ENCODE measurements at regions not wholly inside any gene's neighbourhood (a gene's known extent, or its start where the extent isn't known, plus 50 kb on each side); places are given as distances from the start of the nearest gene placed in this dataset.

DNA sequence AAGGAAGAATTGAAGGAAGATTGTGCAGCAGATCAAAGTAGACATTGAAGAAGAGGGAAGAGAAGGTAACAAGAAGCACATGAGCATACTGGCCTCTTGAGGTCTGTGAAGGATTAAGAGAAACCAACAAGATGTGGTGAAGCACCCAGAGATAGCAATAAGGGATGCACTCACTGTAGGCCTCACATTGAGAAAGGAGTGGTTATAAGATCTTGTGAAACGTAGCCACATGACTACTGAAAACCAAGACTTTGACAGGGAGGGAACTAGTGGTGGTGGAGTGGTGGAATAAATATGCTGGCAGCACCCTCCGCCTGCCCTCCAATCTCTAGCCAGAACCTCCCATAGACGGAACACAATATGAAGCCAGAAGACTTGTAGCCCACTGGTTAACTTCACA is 651.2 kb downstream of the DIPK2A start:
- no peak for DNase-seq
- no peak overlapping the region for H3K4me3 Mint-ChIP-seq (ENCODE audit: unreplicated experiment)
- no peaks in the 10 kb centered on the region for H3K4me1 Mint-ChIP-seq (ENCODE audit: low read depth, unreplicated experiment)
- H3K9me3 Mint-ChIP-seq (ENCODE audit: unreplicated experiment), result peaks cover 2% of the 10 kb centered on the region
- TF ChIP-seq, protein P1, sequence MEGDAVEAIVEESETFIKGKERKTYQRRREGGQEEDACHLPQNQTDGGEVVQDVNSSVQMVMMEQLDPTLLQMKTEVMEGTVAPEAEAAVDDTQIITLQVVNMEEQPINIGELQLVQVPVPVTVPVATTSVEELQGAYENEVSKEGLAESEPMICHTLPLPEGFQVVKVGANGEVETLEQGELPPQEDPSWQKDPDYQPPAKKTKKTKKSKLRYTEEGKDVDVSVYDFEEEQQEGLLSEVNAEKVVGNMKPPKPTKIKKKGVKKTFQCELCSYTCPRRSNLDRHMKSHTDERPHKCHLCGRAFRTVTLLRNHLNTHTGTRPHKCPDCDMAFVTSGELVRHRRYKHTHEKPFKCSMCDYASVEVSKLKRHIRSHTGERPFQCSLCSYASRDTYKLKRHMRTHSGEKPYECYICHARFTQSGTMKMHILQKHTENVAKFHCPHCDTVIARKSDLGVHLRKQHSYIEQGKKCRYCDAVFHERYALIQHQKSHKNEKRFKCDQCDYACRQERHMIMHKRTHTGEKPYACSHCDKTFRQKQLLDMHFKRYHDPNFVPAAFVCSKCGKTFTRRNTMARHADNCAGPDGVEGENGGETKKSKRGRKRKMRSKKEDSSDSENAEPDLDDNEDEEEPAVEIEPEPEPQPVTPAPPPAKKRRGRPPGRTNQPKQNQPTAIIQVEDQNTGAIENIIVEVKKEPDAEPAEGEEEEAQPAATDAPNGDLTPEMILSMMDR (IDR thresholded peaks at IDR 0.05; ENCODE audit: partially characterized antibody, unreplicated experiment), result no peak
- H3K36me3 Mint-ChIP-seq (ENCODE audit: unreplicated experiment), result peaks cover 8% of the 10 kb centered on the region
- no peaks in the 10 kb centered on the region for H3K27me3 Mint-ChIP-seq (ENCODE audit: unreplicated experiment)
- H3K27ac Mint-ChIP-seq (ENCODE audit: unreplicated experiment), result no peak overlapping the region

DNA sequence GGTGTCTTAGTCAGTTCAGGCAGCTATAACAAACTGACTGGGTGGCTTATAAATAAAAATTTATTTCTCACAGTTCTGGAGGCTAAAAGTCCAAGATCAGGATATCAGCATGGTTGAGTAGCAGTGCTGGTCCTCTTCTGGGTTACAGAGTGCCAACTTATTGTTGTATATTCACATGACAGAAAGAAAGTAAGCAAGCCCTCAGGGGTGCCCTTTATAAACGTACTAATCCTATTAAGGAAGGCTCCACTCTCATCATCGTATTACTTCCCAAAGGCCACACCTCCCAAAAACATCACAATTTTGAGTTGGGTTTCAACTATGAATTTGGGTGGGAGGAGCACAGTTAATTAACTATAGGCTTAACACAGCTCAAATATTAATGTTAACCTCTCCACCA is 653.0 kb downstream of the DIPK2A start:
- no peaks in the 10 kb centered on the region for H3K4me1 Mint-ChIP-seq (ENCODE audit: low read depth, unreplicated experiment)
- no peak overlapping the region for H3K4me3 Mint-ChIP-seq (ENCODE audit: unreplicated experiment)
- no peaks in the 10 kb centered on the region for H3K27me3 Mint-ChIP-seq (ENCODE audit: unreplicated experiment)
- TF ChIP-seq, protein P1 (IDR thresholded peaks at IDR 0.05; ENCODE audit: partially characterized antibody, unreplicated experiment), result no peak
- no peaks in the 10 kb centered on the region for H3K9me3 Mint-ChIP-seq (ENCODE audit: unreplicated experiment)
- no peak for DNase-seq
- H3K27ac Mint-ChIP-seq (ENCODE audit: unreplicated experiment), result no peak overlapping the region
- no peaks in the 10 kb centered on the region for H3K36me3 Mint-ChIP-seq (ENCODE audit: unreplicated experiment)

DNA sequence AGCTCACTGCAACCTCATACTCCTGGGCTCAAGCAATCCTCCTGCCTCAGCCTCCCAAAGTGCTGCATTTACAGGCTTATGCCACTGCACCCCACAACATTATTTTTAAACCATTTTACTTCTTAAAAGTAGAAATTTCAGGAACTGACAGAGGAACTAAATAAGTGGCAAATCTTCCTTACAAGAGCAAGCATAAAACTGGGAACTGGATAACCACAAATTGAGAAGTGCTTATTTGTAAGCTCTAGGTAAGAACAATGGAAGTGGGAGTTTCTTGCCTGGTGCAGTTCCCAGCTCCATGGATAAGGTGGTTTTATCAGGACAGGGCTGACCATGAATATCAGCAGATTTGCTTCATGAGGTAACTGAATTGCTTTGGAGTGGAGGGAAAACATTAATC is 655.2 kb downstream of the DIPK2A start:
- Mint-ChIP-seq H3K4me3 (ENCODE audit: unreplicated experiment) (no peak overlapping the region), H3K27ac (ENCODE audit: unreplicated experiment) (no peak overlapping the region), H3K27me3 (ENCODE audit: unreplicated experiment) (no peaks in the 10 kb centered on the region), H3K36me3 (ENCODE audit: unreplicated experiment) (no peaks in the 10 kb centered on the region), H3K9me3 (ENCODE audit: unreplicated experiment) (no peaks in the 10 kb centered on the region), H3K4me1 (ENCODE audit: low read depth, unreplicated experiment) (no peaks in the 10 kb centered on the region)
- TF ChIP-seq, protein P1 (IDR thresholded peaks at IDR 0.05; ENCODE audit: partially characterized antibody, unreplicated experiment), result no peak
- no peak for DNase-seq

DNA sequence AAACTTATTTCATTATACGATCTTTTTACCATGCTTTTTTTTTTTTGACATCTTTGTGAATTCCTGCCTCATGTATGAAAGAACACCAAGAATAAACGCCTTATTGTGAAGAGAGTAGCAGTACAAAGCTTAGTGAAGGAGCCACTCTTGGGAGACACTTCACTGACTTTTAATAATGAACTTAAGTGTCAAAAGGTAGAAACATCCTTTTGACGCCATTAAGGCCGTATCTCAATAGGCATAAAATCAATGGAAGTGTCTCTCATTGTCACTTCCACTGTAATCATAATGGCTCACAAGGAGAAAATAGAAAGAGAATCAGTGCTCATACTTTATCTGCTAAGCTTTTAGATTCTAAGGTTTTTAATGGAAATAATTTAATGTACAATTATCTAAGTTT is 657.8 kb downstream of the DIPK2A start:
- DNase-seq, result no peak
- Mint-ChIP-seq H3K27me3 (ENCODE audit: unreplicated experiment) (no peaks in the 10 kb centered on the region), H3K36me3 (ENCODE audit: unreplicated experiment) (no peaks in the 10 kb centered on the region), H3K27ac (ENCODE audit: unreplicated experiment) (no peak overlapping the region), H3K4me3 (ENCODE audit: unreplicated experiment) (no peak overlapping the region), H3K4me1 (ENCODE audit: low read depth, unreplicated experiment) (no peaks in the 10 kb centered on the region), H3K9me3 (ENCODE audit: unreplicated experiment) (no peaks in the 10 kb centered on the region)
- TF ChIP-seq, protein P1 (IDR thresholded peaks at IDR 0.05; ENCODE audit: partially characterized antibody, unreplicated experiment), result no peak

DNA sequence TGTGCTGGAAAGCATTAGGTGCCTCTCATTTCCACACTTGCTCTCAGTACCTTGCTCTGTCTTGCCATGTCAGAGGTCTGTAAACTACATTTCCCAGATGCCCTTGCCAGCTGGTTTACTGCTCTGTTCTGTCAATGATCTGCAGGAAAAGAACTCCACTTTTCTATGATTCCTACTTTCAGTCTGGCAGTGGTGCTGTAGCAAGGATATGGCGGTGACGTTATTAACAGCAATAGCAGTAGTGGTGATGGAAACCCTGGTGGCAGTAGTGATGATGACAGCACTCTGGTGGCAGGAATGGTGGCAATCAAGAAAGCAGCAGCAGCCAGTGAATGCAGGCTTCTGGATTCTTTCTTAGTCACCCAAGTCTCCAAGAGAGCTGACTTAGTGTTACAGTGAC is 665.2 kb downstream of the DIPK2A start:
- Mint-ChIP-seq H3K4me3 (ENCODE audit: unreplicated experiment) (no peak overlapping the region), H3K36me3 (ENCODE audit: unreplicated experiment) (no peaks in the 10 kb centered on the region), H3K9me3 (ENCODE audit: unreplicated experiment) (no peaks in the 10 kb centered on the region), H3K27ac (ENCODE audit: unreplicated experiment) (no peak overlapping the region), H3K4me1 (ENCODE audit: low read depth, unreplicated experiment) (no peaks in the 10 kb centered on the region), H3K27me3 (ENCODE audit: unreplicated experiment) (no peaks in the 10 kb centered on the region)
- TF ChIP-seq, protein P1 (IDR thresholded peaks at IDR 0.05; ENCODE audit: partially characterized antibody, unreplicated experiment), result peak; percentile 53
- peak; percentile 19 for DNase-seq

All from glutamatergic neuron (in vitro differentiated cells).